Breast epithelium (tissue), 4 donors: ENCODE measurements at regions not wholly inside any gene's neighbourhood (a gene's known extent, or its start where the extent isn't known, plus 50 kb on each side); places are given as distances from the start of the nearest gene placed in this dataset.

Experiments
- DNase-seq, 2 donors: peaks; one replicate each; pipeline ENCODE4 v3.0.0-alpha.2; 2019; ENCODE audit warnings: low spot score in 2 of 2
- H3K27ac ChIP-seq, 2 donors: fragments of 200-600 bp; sonication (generic) in 1 of 2; one replicate each; pipeline ENCODE4 v1.5.1; 2016 to 2019; ENCODE audit warnings: mild to moderate bottlenecking in 1 of 2
- H3K27me3 ChIP-seq, 2 donors: fragments of 200-600 bp; sonication (generic) in 1 of 2; one replicate each; pipeline versions ENCODE4 v1.5.1 to v1.6.0; 2017 to 2019; ENCODE audit warnings: control low read depth in 1 of 2, mild to moderate bottlenecking in 1 of 2
- H3K36me3 ChIP-seq: fragments of 200-600 bp; one replicate; pipeline ENCODE4 v1.5.1; 2019
- H3K4me1 ChIP-seq, 2 donors: fragments of 200-600 bp; sonication (generic); one replicate each; pipeline ENCODE4 v1.5.1; 2016 to 2019; ENCODE audit warnings: control low read depth in 1 of 2
- H3K4me3 ChIP-seq, 3 donors: fragments of 200-600 bp; sonication (generic); 1 replicate in 2 of 3; 2 replicates in 1 of 3; pipeline ENCODE4 v1.5.1; 2016 to 2019; ENCODE audit warnings: mild to moderate bottlenecking in 3 of 3, moderate library complexity in 2 of 3
- H3K9me3 ChIP-seq, 2 donors: fragments of 200-600 bp; sonication (generic) in 1 of 2; one replicate each; pipeline ENCODE4 v1.5.1; 2016 to 2019; ENCODE audit warnings: control low read depth in 1 of 2
- POLR2A ChIP-seq: fragments of 450-650 bp; IDR thresholded peaks from one replicate; pipeline ENCODE4 v1.6.1; 2016; ENCODE audit warnings: antibody characterized with exemption, mild to moderate bottlenecking, moderate library complexity
- POLR2AphosphoS5 ChIP-seq, 3 donors: sonication (generic); formaldehyde crosslinking; IDR thresholded peaks; one replicate each; pipeline ENCODE4 v1.6.1; 2017; ENCODE audit warnings: antibody characterized with exemption in 3 of 3
- intact Hi-C: fragments of 100-400 bp; cut with DNase I; formaldehyde crosslinking; loops from one replicate; pipeline ENCODE4 v1.15.1; 2023; ENCODE audit warnings: low total_unique reads
- TF ChIP-seq, protein P1 (sequence below), 3 donors: fragments of 450-650 bp; IDR thresholded peaks; one replicate each; pipeline ENCODE4 v1.5.1; 2016 to 2017; ENCODE audit warnings: antibody characterized with exemption in 3 of 3, mild to moderate bottlenecking in 3 of 3, moderate library complexity in 3 of 3

GRCh38 chr3:109597444-109597843 is 260.1 kb upstream of the DPPA4 start:
- no peaks in the 10 kb centered on the region for H3K27me3 ChIP-seq
- DNase-seq = no peak
- TF ChIP-seq, protein P1, sequence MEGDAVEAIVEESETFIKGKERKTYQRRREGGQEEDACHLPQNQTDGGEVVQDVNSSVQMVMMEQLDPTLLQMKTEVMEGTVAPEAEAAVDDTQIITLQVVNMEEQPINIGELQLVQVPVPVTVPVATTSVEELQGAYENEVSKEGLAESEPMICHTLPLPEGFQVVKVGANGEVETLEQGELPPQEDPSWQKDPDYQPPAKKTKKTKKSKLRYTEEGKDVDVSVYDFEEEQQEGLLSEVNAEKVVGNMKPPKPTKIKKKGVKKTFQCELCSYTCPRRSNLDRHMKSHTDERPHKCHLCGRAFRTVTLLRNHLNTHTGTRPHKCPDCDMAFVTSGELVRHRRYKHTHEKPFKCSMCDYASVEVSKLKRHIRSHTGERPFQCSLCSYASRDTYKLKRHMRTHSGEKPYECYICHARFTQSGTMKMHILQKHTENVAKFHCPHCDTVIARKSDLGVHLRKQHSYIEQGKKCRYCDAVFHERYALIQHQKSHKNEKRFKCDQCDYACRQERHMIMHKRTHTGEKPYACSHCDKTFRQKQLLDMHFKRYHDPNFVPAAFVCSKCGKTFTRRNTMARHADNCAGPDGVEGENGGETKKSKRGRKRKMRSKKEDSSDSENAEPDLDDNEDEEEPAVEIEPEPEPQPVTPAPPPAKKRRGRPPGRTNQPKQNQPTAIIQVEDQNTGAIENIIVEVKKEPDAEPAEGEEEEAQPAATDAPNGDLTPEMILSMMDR (IDR thresholded peaks at IDR 0.05) = no peak
- TF ChIP-seq POLR2A (no peak), POLR2AphosphoS5 (IDR thresholded peaks at IDR 0.05) (no peak)
- peaks cover 0 to 14% of the 10 kb centered on the region in 2 donors for H3K9me3 ChIP-seq
- H3K4me1 ChIP-seq = no peaks in the 10 kb centered on the region
- H3K27ac ChIP-seq = no peak overlapping the region
- intact Hi-C loops = loop anchor here (5.0 kb wide), 1 partner anchor 1200 kb away; no protein-coding TSS in a partner anchor
- H3K36me3 ChIP-seq = no peaks in the 10 kb centered on the region
- no peak overlapping the region for H3K4me3 ChIP-seq

DNA sequence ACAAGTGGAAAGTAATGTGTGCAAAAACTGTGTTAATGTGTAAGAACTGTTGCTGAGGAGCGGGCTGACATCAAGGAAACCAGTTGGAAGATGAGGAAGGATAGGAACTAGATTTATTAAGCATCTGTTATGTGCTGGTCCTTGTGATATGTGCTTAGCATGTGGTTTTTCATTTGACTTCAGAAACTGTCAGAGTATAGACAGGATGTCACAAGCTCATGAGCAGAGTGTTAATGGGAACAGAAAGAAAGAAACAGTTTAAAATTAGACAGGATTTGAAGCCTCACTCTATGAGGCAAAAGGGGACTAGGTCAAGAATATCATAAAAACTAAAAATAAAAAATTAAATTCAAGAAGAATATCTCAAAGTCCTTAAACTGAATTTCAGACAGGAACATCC is 270.6 kb upstream of the DPPA4 start:
- H3K27me3 ChIP-seq = no peaks in the 10 kb centered on the region
- TF ChIP-seq, protein P1 (IDR thresholded peaks at IDR 0.05) = no peak
- TF ChIP-seq POLR2AphosphoS5 (IDR thresholded peaks at IDR 0.05) (no peak), POLR2A (no peak)
- no peak overlapping the region for H3K27ac ChIP-seq
- H3K4me1 ChIP-seq = no peaks in the 10 kb centered on the region
- no peak overlapping the region for H3K4me3 ChIP-seq
- H3K36me3 ChIP-seq = no peaks in the 10 kb centered on the region
- H3K9me3 ChIP-seq = peaks cover 0 to 6% of the 10 kb centered on the region in 2 donors
- intact Hi-C loops = no loop called here
- DNase-seq = no peak

DNA sequence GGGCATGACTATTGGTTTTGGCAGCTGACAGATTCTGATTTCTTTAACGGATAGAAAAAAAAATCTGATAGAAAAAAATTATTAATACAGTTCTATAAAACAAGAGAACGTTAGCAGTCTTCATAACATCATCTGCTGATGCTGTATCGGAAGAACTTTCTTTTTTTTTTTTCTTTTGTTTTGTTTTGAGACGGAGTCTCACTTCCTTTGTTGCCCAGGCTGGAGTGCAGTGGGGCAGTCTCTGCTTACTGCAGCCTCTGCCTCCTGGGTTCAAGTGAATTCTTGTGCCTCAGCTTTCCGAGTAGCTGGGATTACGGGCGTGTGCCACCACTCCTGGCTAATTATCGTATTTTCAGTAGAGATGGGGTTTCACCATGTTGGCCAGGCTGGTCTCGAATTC is 271.2 kb upstream of the DPPA4 start:
- Histone ChIP-seq H3K4me3 (no peak overlapping the region), H3K4me1 (no peaks in the 10 kb centered on the region), H3K27ac (no peak overlapping the region), H3K27me3 (no peaks in the 10 kb centered on the region), H3K9me3 (peaks cover 0 to 6% of the 10 kb centered on the region in 2 donors), H3K36me3 (no peaks in the 10 kb centered on the region)
- no peak for DNase-seq
- intact Hi-C loops = no loop called here
- TF ChIP-seq, protein P1 (IDR thresholded peaks at IDR 0.05) = no peak
- TF ChIP-seq POLR2A = no peak
- no peak for TF ChIP-seq POLR2AphosphoS5 (IDR thresholded peaks at IDR 0.05)

- Histone ChIP-seq H3K27ac (no peak overlapping the region), H3K4me3 (no peak overlapping the region), H3K36me3 (no peaks in the 10 kb centered on the region), H3K9me3 (no peaks in the 10 kb centered on the region), H3K27me3 (no peaks in the 10 kb centered on the region), H3K4me1 (no peaks in the 10 kb centered on the region)
- no peak for DNase-seq
- intact Hi-C loops = no loop called here
- TF ChIP-seq POLR2AphosphoS5 (IDR thresholded peaks at IDR 0.05) = no peak
Observed at GRCh38 chr3:109618766-109619378, 281.5 kb upstream of the DPPA4 start.

- intact Hi-C loops = no loop called here
- Histone ChIP-seq H3K27me3 (no peaks in the 10 kb centered on the region), H3K4me3 (no peak overlapping the region), H3K36me3 (no peaks in the 10 kb centered on the region), H3K9me3 (no peaks in the 10 kb centered on the region), H3K27ac (no peak overlapping the region), H3K4me1 (no peaks in the 10 kb centered on the region)
- DNase-seq = no peak
- TF ChIP-seq, protein P1 (IDR thresholded peaks at IDR 0.05) = no peak
- TF ChIP-seq POLR2A (no peak), POLR2AphosphoS5 (IDR thresholded peaks at IDR 0.05) (no peak)
Observed at GRCh38 chr3:109631897-109632296, 294.6 kb upstream of the DPPA4 start.
